Ovary (tissue), 3 donors: ENCODE measurements at regions not wholly inside any gene's neighbourhood (a gene's known extent, or its start where the extent isn't known, plus 50 kb on each side); places are given as distances from the start of the nearest gene placed in this dataset.

Experiments used
- CTCF ChIP-seq, 3 donors: fragments of 450-650 bp in 2 of 3; fragments of 200-600 bp in 1 of 3; IDR thresholded peaks; one replicate each; pipeline versions ENCODE4 v1.5.1 to v1.8.0; 2016 to 2022; ENCODE audit warnings: antibody characterized with exemption in 3 of 3, mild to moderate bottlenecking in 1 of 3
- EP300 ChIP-seq: sonication (generic); formaldehyde crosslinking; IDR thresholded peaks from one replicate; pipeline ENCODE4 v1.6.1; 2017; ENCODE audit warnings: antibody characterized with exemption
- POLR2A ChIP-seq: fragments of 450-650 bp; IDR thresholded peaks from one replicate; pipeline ENCODE4 v1.6.1; 2017; ENCODE audit warnings: antibody characterized with exemption, mild to moderate bottlenecking, moderate library complexity
- donor health status: DM: no; HTN: no; CAD: no.

GRCh38 chr12:91902860-91903683 lies 242.6 kb downstream of the BTG1 start:
- no peak for TF ChIP-seq CTCF (IDR thresholded peaks at IDR 0.05)
- TF ChIP-seq POLR2A = no peak
- TF ChIP-seq EP300 = no peak
